Calu3 (cell line): ENCODE measurements at regions not wholly inside any gene's neighbourhood (a gene's known extent, or its start where the extent isn't known, plus 50 kb on each side); places are given as distances from the start of the nearest gene placed in this dataset.

ENCODE experiments used
- BruUV-seq: library from RNA; stranded (reverse); fragments of 400-500 nt; replicated peaks from 2 replicates; lab custom pipeline; 2021; lab: Mats Ljungman, UMichigan
- CTCF ChIA-PET: fragments of 300-600 bp; sonication (Branson Sonifier 250); formaldehyde crosslinking; loops from one replicate; lab custom pipeline; 2022; ENCODE audit warnings: antibody characterized with exemption; lab: Charles Lee
- DNase-seq: peaks from one replicate; pipeline ENCODE4 v3.0.0; 2022
- H3K27ac Mint-ChIP-seq: one replicate; pipeline ENCODE4 v1.8.0; 2022; ENCODE audit warnings: mixed read lengths; ENCODE audit not compliant: unreplicated experiment
- H3K27me3 Mint-ChIP-seq: one replicate; pipeline ENCODE4 v1.8.0; 2022; ENCODE audit warnings: mixed read lengths; ENCODE audit not compliant: unreplicated experiment
- H3K36me3 Mint-ChIP-seq: one replicate; pipeline ENCODE4 v1.8.0; 2022; ENCODE audit warnings: mild to moderate bottlenecking, moderate library complexity, mixed read lengths; ENCODE audit not compliant: insufficient read depth, unreplicated experiment
- H3K4me1 Mint-ChIP-seq: one replicate; pipeline ENCODE4 v1.8.0; 2022; ENCODE audit warnings: mild to moderate bottlenecking, low read depth, mixed read lengths; ENCODE audit not compliant: unreplicated experiment
- H3K4me3 Mint-ChIP-seq: one replicate; pipeline ENCODE4 v1.8.0; 2022; ENCODE audit warnings: mild to moderate bottlenecking, low read depth, moderate library complexity, mixed read lengths; ENCODE audit not compliant: unreplicated experiment
- H3K9me3 Mint-ChIP-seq: one replicate; pipeline ENCODE4 v1.8.0; 2022; ENCODE audit warnings: low read depth, mixed read lengths; ENCODE audit not compliant: unreplicated experiment
- CTCF ChIP-seq: fragments of 200-600 bp; IDR thresholded peaks from one replicate; pipeline ENCODE4 v1.8.0; 2022; ENCODE audit warnings: antibody characterized with exemption; ENCODE audit not compliant: unreplicated experiment
- intact Hi-C: fragments of 100-400 bp; cut with micrococcal nuclease; formaldehyde crosslinking; loops from one replicate; pipeline ENCODE4 v1.10.0; 2022; ENCODE audit not compliant: unreplicated experiment

GRCh38 chr11:127859941-127860354 is 727.4 kb downstream of the ETS1 start:
- Mint-ChIP-seq H3K27me3 (no peaks in the 10 kb centered on the region), H3K4me3 (no peak overlapping the region), H3K36me3 (no peaks in the 10 kb centered on the region), H3K4me1 (no peaks in the 10 kb centered on the region), H3K9me3 (peaks cover 2% of the 10 kb centered on the region), H3K27ac (no peak overlapping the region)
- no TSS peak for BruUV-seq
- CTCF ChIA-PET = no interaction called here
- no peak for TF ChIP-seq CTCF
- DNase-seq = no peak
- intact Hi-C loops = no loop called here

- H3K27me3 Mint-ChIP-seq = no peaks in the 10 kb centered on the region
- H3K4me3 Mint-ChIP-seq = no peak overlapping the region
- BruUV-seq = no TSS peak
- intact Hi-C loops = loop anchor here (1.0 kb wide), 1 partner anchor 176 kb away; no protein-coding TSS in a partner anchor
- CTCF ChIA-PET = no interaction called here
- H3K36me3 Mint-ChIP-seq = no peaks in the 10 kb centered on the region
- H3K27ac Mint-ChIP-seq = no peak overlapping the region
- no peaks in the 10 kb centered on the region for H3K9me3 Mint-ChIP-seq
- no peak for TF ChIP-seq CTCF
- no peaks in the 10 kb centered on the region for H3K4me1 Mint-ChIP-seq
- DNase-seq = no peak
Measured at GRCh38 chr11:127844876-127845275, 742.5 kb downstream of the ETS1 start.

- peak; percentile 72 for DNase-seq
- intact Hi-C loops = loop anchor here (1.0 kb wide), 1 partner anchor 178 kb away; no protein-coding TSS in a partner anchor
- no TSS peak for BruUV-seq
- Mint-ChIP-seq H3K27ac (no peak overlapping the region), H3K36me3 (no peaks in the 10 kb centered on the region), H3K4me3 (no peak overlapping the region), H3K4me1 (no peaks in the 10 kb centered on the region), H3K9me3 (peaks cover under 1% of the 10 kb centered on the region), H3K27me3 (no peaks in the 10 kb centered on the region)
- no peak for TF ChIP-seq CTCF
- CTCF ChIA-PET = interaction anchor here (0.7 kb wide), 1 partner anchor 987 kb away, joined by 3 read pairs; no protein-coding TSS in a partner anchor
Measured at GRCh38 chr11:127843483-127844396, 743.6 kb downstream of the ETS1 start.

GRCh38 chr11:127825183-127825582 is 762.2 kb downstream of the ETS1 start:
- Mint-ChIP-seq H3K9me3 (no peaks in the 10 kb centered on the region), H3K4me3 (no peak overlapping the region), H3K27ac (no peak overlapping the region), H3K4me1 (no peaks in the 10 kb centered on the region), H3K36me3 (no peaks in the 10 kb centered on the region), H3K27me3 (no peaks in the 10 kb centered on the region)
- no peak for TF ChIP-seq CTCF
- DNase-seq = no peak
- BruUV-seq = no TSS peak
- CTCF ChIA-PET = no interaction called here
- intact Hi-C loops = no loop called here
